T-helper 1 cell treated with Interleukin-12 subunit alpha and Interleukin-12 subunit beta and Interleukin-4 antibody, amounts not matched to agents 30 μg/mL and 1 μg/mL, for 36 hours (primary cell): ENCODE measurements at regions not wholly inside any gene's neighbourhood (a gene's known extent, or its start where the extent isn't known, plus 50 kb on each side); places are given as distances from the start of the nearest gene placed in this dataset.

Experiments
- H3K27ac Mint-ChIP-seq: one replicate; pipeline ENCODE4 v1.8.0; 2021; ENCODE audit warnings: mild to moderate bottlenecking, mixed read lengths
- H3K27me3 Mint-ChIP-seq: one replicate; pipeline ENCODE4 v1.8.0; 2021; ENCODE audit warnings: low read depth, mixed read lengths
- H3K36me3 Mint-ChIP-seq: one replicate; pipeline ENCODE4 v1.8.0; 2021; ENCODE audit warnings: low read depth, mixed read lengths
- H3K4me1 Mint-ChIP-seq: one replicate; pipeline ENCODE4 v1.8.0; 2021; ENCODE audit warnings: low read depth, mixed read lengths
- H3K4me3 Mint-ChIP-seq: one replicate; pipeline ENCODE4 v1.8.0; 2021; ENCODE audit warnings: mild to moderate bottlenecking, moderate library complexity, mixed read lengths
- H3K9me3 Mint-ChIP-seq: one replicate; pipeline ENCODE4 v1.8.0; 2021; ENCODE audit warnings: mixed read lengths

DNA sequence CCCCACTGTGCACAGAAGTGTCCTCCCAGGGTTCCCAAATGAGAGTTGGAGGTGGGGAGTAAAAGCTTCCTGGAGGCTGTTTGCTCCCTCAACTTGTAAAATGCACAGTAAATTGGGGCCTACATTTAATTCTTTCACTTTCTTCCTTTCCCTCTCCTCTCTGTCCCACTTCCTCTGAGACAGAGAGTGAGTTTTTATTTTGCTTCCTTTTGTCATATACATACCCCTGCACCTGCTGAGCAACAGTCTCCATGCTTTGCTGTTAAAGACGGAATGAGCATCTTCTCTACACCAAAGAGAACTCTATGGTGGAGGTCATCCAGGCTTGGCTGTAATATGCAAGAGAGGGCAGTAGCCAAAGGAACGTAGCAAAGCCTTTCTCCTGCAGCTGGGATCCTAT lies 79.3 kb upstream of the VAV3 start:
- Mint-ChIP-seq H3K27ac (no peak overlapping the region), H3K36me3 (peaks cover 4% of the 10 kb centered on the region), H3K27me3 (no peaks in the 10 kb centered on the region), H3K4me3 (no peak overlapping the region), H3K9me3 (no peaks in the 10 kb centered on the region), H3K4me1 (peaks cover 17% of the 10 kb centered on the region)

DNA sequence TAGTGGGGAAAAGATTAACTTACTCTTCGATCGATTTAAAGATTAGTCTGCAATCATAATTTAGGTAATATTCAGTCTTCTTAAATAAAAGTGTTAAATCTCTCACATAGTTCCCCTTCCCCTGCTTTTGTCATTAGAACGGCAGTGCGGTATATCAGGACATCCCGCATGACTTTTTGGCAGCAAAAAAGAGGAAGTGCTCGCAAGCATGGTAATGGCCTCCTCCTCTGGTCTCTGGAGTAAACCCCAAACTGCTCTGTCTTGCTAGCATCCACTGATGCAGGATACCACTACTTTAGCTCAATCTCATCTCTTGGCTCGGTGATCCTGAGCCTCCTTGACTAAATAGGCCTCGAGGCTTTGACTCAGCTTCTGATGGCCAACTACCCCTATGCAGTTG lies 78.7 kb upstream of the VAV3 start:
- Mint-ChIP-seq H3K36me3 (peaks cover 4% of the 10 kb centered on the region), H3K4me1 (peaks cover 16% of the 10 kb centered on the region), H3K27me3 (no peaks in the 10 kb centered on the region), H3K9me3 (no peaks in the 10 kb centered on the region), H3K27ac (no peak overlapping the region), H3K4me3 (no peak overlapping the region)

GRCh38 chr1:108042610-108043009 lies 77.6 kb upstream of the VAV3 start:
- Mint-ChIP-seq H3K4me3 (no peak overlapping the region), H3K4me1 (peaks cover 16% of the 10 kb centered on the region)

DNA sequence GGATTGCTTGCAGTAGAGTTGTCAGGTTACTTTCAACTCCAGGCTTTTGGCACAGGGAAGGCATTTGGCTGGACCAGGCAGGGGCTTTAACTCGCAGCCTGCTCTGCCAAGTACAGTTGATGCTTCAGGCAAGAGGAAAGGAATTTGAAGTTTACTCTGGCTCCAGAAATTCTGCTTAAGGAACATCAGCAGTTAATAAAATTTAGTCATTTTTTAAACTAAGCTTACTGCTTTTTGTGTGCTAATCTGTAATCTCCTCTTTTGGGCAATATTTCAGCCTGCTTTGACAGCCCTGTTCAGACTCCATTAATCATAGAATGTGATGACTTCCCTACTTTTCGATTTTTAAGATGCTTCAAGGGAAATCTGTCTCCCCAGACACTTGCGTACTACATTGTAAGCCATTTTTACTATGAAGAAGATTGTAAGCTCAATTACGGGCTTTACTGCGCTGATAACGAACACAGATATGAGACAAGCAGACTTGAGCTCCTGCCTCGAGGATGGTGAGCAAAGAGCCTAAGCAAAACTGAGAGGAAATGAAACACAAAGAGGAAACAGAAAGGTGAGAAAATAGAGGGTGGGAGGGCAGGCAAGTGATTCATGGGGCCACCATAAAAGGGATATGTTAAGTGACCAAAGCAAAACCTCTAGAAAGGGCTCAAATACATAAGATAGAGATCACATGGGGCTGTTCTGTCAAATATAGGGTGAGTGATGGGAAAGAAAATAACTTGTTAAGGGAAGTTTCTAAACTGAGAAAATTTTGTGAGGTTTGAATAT lies 76.6 kb upstream of the VAV3 start:
- Mint-ChIP-seq H3K36me3 (peaks cover 4% of the 10 kb centered on the region), H3K4me1 (peaks cover 16% of the 10 kb centered on the region), H3K4me3 (peak overlapping the region; percentile 1), H3K27ac (peak overlapping the region; percentile 16), H3K27me3 (no peaks in the 10 kb centered on the region), H3K9me3 (no peaks in the 10 kb centered on the region)

More at GRCh38 chr1:108042610-108043009, 77.6 kb upstream of the VAV3 start:
- Mint-ChIP-seq H3K27ac (no peak overlapping the region), H3K36me3 (peaks cover 4% of the 10 kb centered on the region), H3K9me3 (no peaks in the 10 kb centered on the region), H3K27me3 (no peaks in the 10 kb centered on the region)

DNA sequence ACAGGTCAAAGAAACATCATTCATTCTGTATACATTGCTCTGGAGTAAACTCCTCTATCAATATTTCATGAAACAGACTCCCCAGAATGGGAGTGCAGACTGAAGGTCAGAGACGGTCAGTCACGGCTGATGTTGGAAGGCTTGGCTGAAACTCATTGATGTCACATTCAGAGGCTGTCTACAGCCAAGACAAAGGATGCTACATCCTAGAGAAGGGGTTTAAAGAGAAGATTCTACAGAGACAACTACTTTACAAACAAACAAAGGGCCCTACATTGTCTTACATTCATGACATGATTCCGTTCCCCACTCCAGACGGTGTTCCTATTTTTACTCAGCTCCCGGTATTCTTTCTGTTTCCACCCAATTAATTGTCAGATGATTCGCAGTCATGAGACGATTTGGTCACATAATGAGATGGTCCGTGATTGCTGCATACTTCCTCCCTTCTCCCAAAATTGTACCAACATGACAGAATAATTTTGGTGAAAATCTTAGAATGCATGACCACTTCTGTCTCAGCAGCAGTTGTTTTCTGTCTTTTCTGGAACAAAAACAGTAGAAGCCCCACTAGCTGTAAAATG lies 73.8 kb upstream of the VAV3 start:
- Mint-ChIP-seq H3K27ac (no peak overlapping the region), H3K4me3 (no peak overlapping the region), H3K27me3 (no peaks in the 10 kb centered on the region), H3K9me3 (no peaks in the 10 kb centered on the region), H3K36me3 (peaks cover 2% of the 10 kb centered on the region), H3K4me1 (peaks cover 10% of the 10 kb centered on the region)

GRCh38 chr1:108036796-108037562 lies 72.0 kb upstream of the VAV3 start:
- Mint-ChIP-seq H3K9me3 (no peaks in the 10 kb centered on the region), H3K4me3 (no peak overlapping the region), H3K27me3 (no peaks in the 10 kb centered on the region), H3K27ac (no peak overlapping the region), H3K4me1 (peaks cover 7% of the 10 kb centered on the region), H3K36me3 (peaks cover 2% of the 10 kb centered on the region)

DNA sequence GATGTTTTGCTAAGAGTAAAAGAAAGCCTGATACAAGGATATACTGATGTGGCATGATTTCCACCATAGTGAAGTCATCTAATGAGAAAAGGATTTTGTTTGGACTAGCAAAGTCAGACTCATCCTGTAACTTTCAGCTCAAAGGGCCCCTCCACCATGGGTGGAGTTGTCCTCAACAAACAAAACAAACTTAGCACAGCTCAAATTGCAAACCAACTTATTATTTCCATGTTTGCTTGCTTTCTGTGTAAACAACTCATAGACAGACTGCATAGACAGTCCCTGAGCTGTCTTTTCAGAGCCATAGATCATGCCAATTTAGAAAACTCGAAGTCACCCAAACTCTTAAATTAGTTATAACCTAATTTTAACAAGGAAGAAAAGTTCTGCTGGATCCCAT lies 69.4 kb upstream of the VAV3 start:
- H3K4me1 Mint-ChIP-seq: no peaks in the 10 kb centered on the region
- H3K27me3 Mint-ChIP-seq: no peaks in the 10 kb centered on the region
- H3K36me3 Mint-ChIP-seq: no peaks in the 10 kb centered on the region
- H3K27ac Mint-ChIP-seq: no peak overlapping the region
- no peak overlapping the region for H3K4me3 Mint-ChIP-seq
- no peaks in the 10 kb centered on the region for H3K9me3 Mint-ChIP-seq

- H3K27me3 Mint-ChIP-seq: no peaks in the 10 kb centered on the region
- H3K27ac Mint-ChIP-seq: no peak overlapping the region
- no peaks in the 10 kb centered on the region for H3K36me3 Mint-ChIP-seq
- H3K4me3 Mint-ChIP-seq: no peak overlapping the region
- H3K4me1 Mint-ChIP-seq: no peaks in the 10 kb centered on the region
- no peaks in the 10 kb centered on the region for H3K9me3 Mint-ChIP-seq
Observed at GRCh38 chr1:108033550-108033951, 68.6 kb upstream of the VAV3 start.

- Mint-ChIP-seq H3K36me3 (no peaks in the 10 kb centered on the region), H3K27me3 (no peaks in the 10 kb centered on the region), H3K9me3 (no peaks in the 10 kb centered on the region), H3K27ac (no peak overlapping the region), H3K4me1 (no peaks in the 10 kb centered on the region), H3K4me3 (no peak overlapping the region)
Observed at GRCh38 chr1:108028841-108029388, 63.9 kb upstream of the VAV3 start.

GRCh38 chr1:108027389-108027788 lies 62.4 kb upstream of the VAV3 start:
- no peak overlapping the region for H3K4me3 Mint-ChIP-seq
- no peak overlapping the region for H3K27ac Mint-ChIP-seq
- H3K36me3 Mint-ChIP-seq: no peaks in the 10 kb centered on the region
- H3K27me3 Mint-ChIP-seq: no peaks in the 10 kb centered on the region
- H3K4me1 Mint-ChIP-seq: no peaks in the 10 kb centered on the region
- no peaks in the 10 kb centered on the region for H3K9me3 Mint-ChIP-seq

GRCh38 chr1:108017698-108018097 lies 52.7 kb upstream of the VAV3 start:
- Mint-ChIP-seq H3K9me3 (no peaks in the 10 kb centered on the region), H3K36me3 (no peaks in the 10 kb centered on the region), H3K4me1 (no peaks in the 10 kb centered on the region), H3K27ac (no peak overlapping the region), H3K27me3 (no peaks in the 10 kb centered on the region), H3K4me3 (no peak overlapping the region)

- Mint-ChIP-seq H3K9me3 (no peaks in the 10 kb centered on the region), H3K27me3 (no peaks in the 10 kb centered on the region), H3K4me1 (no peaks in the 10 kb centered on the region), H3K36me3 (no peaks in the 10 kb centered on the region), H3K4me3 (no peak overlapping the region), H3K27ac (no peak overlapping the region)
Observed at GRCh38 chr1:108016451-108016920, 51.5 kb upstream of the VAV3 start.
